Liver (tissue), 8 donors: ENCODE measurements at regions not wholly inside any gene's neighbourhood (a gene's known extent, or its start where the extent isn't known, plus 50 kb on each side); places are given as distances from the start of the nearest gene placed in this dataset.

Experiments
- DNase-seq: peaks from one replicate; pipeline ENCODE4 v3.0.0-alpha.2; 2017; ENCODE audit warnings: low spot score
- H3K27ac ChIP-seq, 2 donors: one replicate each; pipeline ENCODE4 v1.7.0; 2013; ENCODE audit warnings: inconsistent platforms in 2 of 2, low read length in 2 of 2, control low read depth in 1 of 2, low read depth in 1 of 2, mild to moderate bottlenecking in 1 of 2
- H3K27me3 ChIP-seq, 4 donors: one replicate each; pipeline versions ENCODE4 v1.6.1 to v1.7.0; 2013; ENCODE audit warnings: low read length in 3 of 4, inconsistent platforms in 1 of 4, mild to moderate bottlenecking in 1 of 4, moderate library complexity in 1 of 4; ENCODE audit not compliant: control insufficient read depth in 4 of 4, insufficient read depth in 4 of 4
- H3K36me3 ChIP-seq, 4 donors: one replicate each; pipeline versions ENCODE4 v1.6.1 to v1.7.0; 2013; ENCODE audit warnings: low read length in 3 of 4, mild to moderate bottlenecking in 3 of 4, low read depth in 1 of 4, moderate library complexity in 1 of 4; ENCODE audit not compliant: control insufficient read depth in 4 of 4, insufficient read depth in 3 of 4
- H3K4me1 ChIP-seq, 4 donors: one replicate each; pipeline versions ENCODE4 v1.6.1 to v1.7.0; 2013; ENCODE audit warnings: low read length in 3 of 4, mild to moderate bottlenecking in 3 of 4, moderate library complexity in 1 of 4; ENCODE audit not compliant: control insufficient read depth in 4 of 4, insufficient read depth in 4 of 4
- H3K4me3 ChIP-seq, 3 donors: one replicate each; pipeline versions ENCODE4 v1.6.1 to v1.7.0; 2013; ENCODE audit warnings: low read length in 3 of 3, control low read depth in 1 of 3, low read depth in 1 of 3, mild to moderate bottlenecking in 1 of 3
- H3K9ac ChIP-seq, 2 donors: one replicate each; pipeline ENCODE4 v1.7.0; 2013; ENCODE audit warnings: low read length in 2 of 2, mild to moderate bottlenecking in 2 of 2, moderate library complexity in 2 of 2, control low read depth in 1 of 2, low read depth in 1 of 2
- H3K9me3 ChIP-seq, 4 donors: one replicate each; pipeline versions ENCODE4 v1.6.1 to v1.7.0; 2013; ENCODE audit warnings: low read length in 3 of 4; ENCODE audit not compliant: control insufficient read depth in 4 of 4
- EGR1 ChIP-seq, 2 donors: IDR thresholded peaks; 2 replicates each; pipeline ENCODE4 v1.6.1; 2016 to 2018; ENCODE audit warnings: antibody characterized with exemption in 2 of 2, low read depth in 2 of 2
- FOXA1 ChIP-seq: IDR thresholded peaks from 2 replicates; pipeline ENCODE4 v1.6.1; 2016; ENCODE audit warnings: antibody characterized with exemption
- FOXA2 ChIP-seq: IDR thresholded peaks from 2 replicates; pipeline ENCODE4 v1.6.1; 2016; ENCODE audit warnings: antibody characterized with exemption
- GABPA ChIP-seq, 2 donors: IDR thresholded peaks in 1 of 2; conservative IDR thresholded peaks in 1 of 2; 2 replicates each; pipeline ENCODE4 v1.6.1; 2016; ENCODE audit warnings: antibody characterized with exemption in 2 of 2, mild to moderate bottlenecking in 1 of 2, moderate library complexity in 1 of 2
- HNF4A ChIP-seq, 2 donors: conservative IDR thresholded peaks; 2 replicates each; pipeline ENCODE4 v1.6.1; 2016; ENCODE audit warnings: antibody characterized with exemption in 2 of 2, mild to moderate bottlenecking in 2 of 2
- HNF4G ChIP-seq: IDR thresholded peaks from 2 replicates; pipeline ENCODE4 v1.6.1; 2016; ENCODE audit warnings: antibody characterized with exemption
- JUND ChIP-seq, 2 donors: IDR thresholded peaks; 2 replicates each; pipeline ENCODE4 v1.6.1; 2016; ENCODE audit warnings: antibody characterized with exemption in 2 of 2
- NR2F2 ChIP-seq: IDR thresholded peaks from 2 replicates; pipeline ENCODE4 v1.6.1; 2016; ENCODE audit warnings: antibody characterized with exemption
- RAD21 ChIP-seq, 2 donors: IDR thresholded peaks; 2 replicates each; pipeline ENCODE4 v1.6.1; 2016; ENCODE audit warnings: antibody characterized with exemption in 2 of 2, mild to moderate bottlenecking in 2 of 2
- REST ChIP-seq: IDR thresholded peaks from 2 replicates; pipeline ENCODE4 v1.6.1; 2016; ENCODE audit warnings: antibody characterized with exemption, mild to moderate bottlenecking
- RXRA ChIP-seq, 2 donors: IDR thresholded peaks; 2 replicates each; pipeline ENCODE4 v1.6.1; 2017 to 2018; ENCODE audit warnings: antibody characterized with exemption in 2 of 2, mild to moderate bottlenecking in 1 of 2
- SP1 ChIP-seq: IDR thresholded peaks from 2 replicates; pipeline ENCODE4 v1.6.1; 2018; ENCODE audit warnings: antibody characterized with exemption, mild to moderate bottlenecking
- TAF1 ChIP-seq: conservative IDR thresholded peaks from 2 replicates; pipeline ENCODE4 v1.6.1; 2016; ENCODE audit warnings: antibody characterized with exemption, mild to moderate bottlenecking
- YY1 ChIP-seq: IDR thresholded peaks from 2 replicates; pipeline ENCODE4 v1.6.1; 2016; ENCODE audit warnings: antibody characterized with exemption, mild to moderate bottlenecking
- ZBTB33 ChIP-seq: IDR thresholded peaks from 2 replicates; pipeline ENCODE4 v1.6.1; 2016; ENCODE audit warnings: antibody characterized with exemption
- WGBS: extraction: QIAGEN DNeasy Blood & Tissue Kit; methylation state at CpG from one replicate; pipeline ENCODE4 v1.1.7; 2013; 5-methylcytosine and 5-hydroxymethylcytosine counted together
- TF ChIP-seq, protein P1 (sequence below): fragments of 150-350 bp; IDR thresholded peaks from 2 replicates; pipeline ENCODE4 v1.5.1; 2017; ENCODE audit warnings: improper control_type of control experiment, low read depth, low read length; ENCODE audit not compliant: missing input control
- TF ChIP-seq, protein P2 (sequence below): IDR thresholded peaks from 2 replicates; pipeline ENCODE4 v1.6.1; 2016; ENCODE audit warnings: antibody characterized with exemption
- TF ChIP-seq, protein P3 (sequence below): IDR thresholded peaks from 2 replicates; pipeline ENCODE4 v1.6.1; 2016; ENCODE audit warnings: antibody characterized with exemption
- donor health status: healthy.
- donor health status: healthy.
- donor health status: healthy.
- donor health status: healthy.
- donor health status: healthy.

DNA sequence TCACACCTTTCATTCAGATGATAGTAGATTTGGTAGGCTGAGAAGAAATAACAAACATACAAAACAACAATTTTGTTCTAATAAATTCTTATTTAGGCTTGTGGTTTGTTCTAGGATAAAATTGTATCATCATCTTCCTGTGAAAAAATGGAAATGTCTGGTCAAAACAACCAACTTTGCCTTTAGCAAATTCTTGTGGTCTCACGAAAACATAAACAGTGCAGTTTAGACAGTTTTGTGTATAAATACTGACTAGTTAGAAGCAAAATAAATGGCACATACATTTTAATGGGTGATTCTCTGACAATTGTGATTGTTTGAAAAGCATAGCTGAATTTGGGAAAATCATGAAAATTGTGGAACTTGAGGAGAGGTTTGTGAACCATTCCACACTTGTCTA is 180.1 kb downstream of the TDRD15 start:
- no peak overlapping the region for H3K27ac ChIP-seq
- H3K4me3 ChIP-seq = no peak overlapping the region
- 92% methylated on average over 1 of the region's 1 CpG for WGBS
- H3K4me1 ChIP-seq = no peaks in the 10 kb centered on the region
- TF ChIP-seq HNF4A (conservative IDR thresholded peaks at IDR 0.05) = no peak
- TF ChIP-seq, protein P1, sequence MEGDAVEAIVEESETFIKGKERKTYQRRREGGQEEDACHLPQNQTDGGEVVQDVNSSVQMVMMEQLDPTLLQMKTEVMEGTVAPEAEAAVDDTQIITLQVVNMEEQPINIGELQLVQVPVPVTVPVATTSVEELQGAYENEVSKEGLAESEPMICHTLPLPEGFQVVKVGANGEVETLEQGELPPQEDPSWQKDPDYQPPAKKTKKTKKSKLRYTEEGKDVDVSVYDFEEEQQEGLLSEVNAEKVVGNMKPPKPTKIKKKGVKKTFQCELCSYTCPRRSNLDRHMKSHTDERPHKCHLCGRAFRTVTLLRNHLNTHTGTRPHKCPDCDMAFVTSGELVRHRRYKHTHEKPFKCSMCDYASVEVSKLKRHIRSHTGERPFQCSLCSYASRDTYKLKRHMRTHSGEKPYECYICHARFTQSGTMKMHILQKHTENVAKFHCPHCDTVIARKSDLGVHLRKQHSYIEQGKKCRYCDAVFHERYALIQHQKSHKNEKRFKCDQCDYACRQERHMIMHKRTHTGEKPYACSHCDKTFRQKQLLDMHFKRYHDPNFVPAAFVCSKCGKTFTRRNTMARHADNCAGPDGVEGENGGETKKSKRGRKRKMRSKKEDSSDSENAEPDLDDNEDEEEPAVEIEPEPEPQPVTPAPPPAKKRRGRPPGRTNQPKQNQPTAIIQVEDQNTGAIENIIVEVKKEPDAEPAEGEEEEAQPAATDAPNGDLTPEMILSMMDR = no peak
- no peak for TF ChIP-seq HNF4G
- TF ChIP-seq NR2F2 = no peak
- no peak for TF ChIP-seq YY1
- TF ChIP-seq RXRA (IDR thresholded peaks at IDR 0.05) = no peak
- TF ChIP-seq FOXA2 = no peak
- TF ChIP-seq JUND (IDR thresholded peaks at IDR 0.05) = no peak
- TF ChIP-seq, protein P2, sequence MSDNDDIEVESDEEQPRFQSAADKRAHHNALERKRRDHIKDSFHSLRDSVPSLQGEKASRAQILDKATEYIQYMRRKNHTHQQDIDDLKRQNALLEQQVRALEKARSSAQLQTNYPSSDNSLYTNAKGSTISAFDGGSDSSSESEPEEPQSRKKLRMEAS = no peak
- no peak for TF ChIP-seq EGR1 (IDR thresholded peaks at IDR 0.05; ENCODE audit: low read depth in 2 of 2)
- no peak for TF ChIP-seq GABPA (IDR thresholded peaks at IDR 0.05 in 1 of 2, conservative IDR thresholded peaks at IDR 0.05 in 1 of 2)
- TF ChIP-seq REST = no peak
- TF ChIP-seq, protein P3, sequence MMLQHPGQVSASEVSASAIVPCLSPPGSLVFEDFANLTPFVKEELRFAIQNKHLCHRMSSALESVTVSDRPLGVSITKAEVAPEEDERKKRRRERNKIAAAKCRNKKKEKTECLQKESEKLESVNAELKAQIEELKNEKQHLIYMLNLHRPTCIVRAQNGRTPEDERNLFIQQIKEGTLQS = no peak
- no peak for TF ChIP-seq FOXA1
- TF ChIP-seq RAD21 (IDR thresholded peaks at IDR 0.05) = no peak
- TF ChIP-seq ZBTB33 = no peak
- TF ChIP-seq SP1 = no peak
- TF ChIP-seq TAF1 = no peak
- H3K9me3 ChIP-seq = no peaks in the 10 kb centered on the region
- H3K36me3 ChIP-seq = no peaks in the 10 kb centered on the region
- H3K27me3 ChIP-seq = no peaks in the 10 kb centered on the region
- DNase-seq = no peak
- no peak overlapping the region for H3K9ac ChIP-seq

GRCh38 chr2:21305581-21305980 is 181.8 kb downstream of the TDRD15 start:
- Histone ChIP-seq H3K36me3 (no peaks in the 10 kb centered on the region), H3K27me3 (no peaks in the 10 kb centered on the region), H3K9me3 (no peaks in the 10 kb centered on the region), H3K4me1 (no peaks in the 10 kb centered on the region), H3K9ac (no peak overlapping the region), H3K27ac (no peak overlapping the region), H3K4me3 (no peak overlapping the region)
- WGBS = 94% methylated on average over 3 of the region's 3 CpGs
- DNase-seq = no peak
- TF ChIP-seq, protein P2 = no peak
- TF ChIP-seq YY1 (no peak), NR2F2 (no peak), ZBTB33 (no peak), SP1 (no peak), REST (no peak), RXRA (IDR thresholded peaks at IDR 0.05) (no peak), FOXA1 (no peak), EGR1 (IDR thresholded peaks at IDR 0.05; ENCODE audit: low read depth in 2 of 2) (no peak), HNF4G (no peak), FOXA2 (no peak)
- TF ChIP-seq, protein P3 = no peak
